A673 (cell line): ENCODE measurements at regions not wholly inside any gene's neighbourhood (a gene's known extent, or its start where the extent isn't known, plus 50 kb on each side); places are given as distances from the start of the nearest gene placed in this dataset.

ENCODE experiments used
- BruUV-seq: library from RNA; stranded (reverse); fragments of 400-500 nt; replicated peaks from 2 replicates; lab custom pipeline; 2021; lab: Mats Ljungman, UMichigan
- CTCF ChIA-PET: fragments of 300-600 bp; sonication (Branson Sonifier 250); formaldehyde crosslinking; loops from one replicate; lab custom pipeline; 2022; ENCODE audit warnings: antibody characterized with exemption; lab: Charles Lee
- POLR2A ChIA-PET: fragments of 300-600 bp; sonication (Branson Sonifier 250); formaldehyde crosslinking; loops from one replicate; lab custom pipeline; 2022; ENCODE audit warnings: antibody characterized with exemption; ENCODE audit not compliant: low non-redundant PET; lab: Charles Lee
- DNase-seq: peaks from one replicate; pipeline ENCODE4 v3.0.0-alpha.2; 2015; ENCODE audit warnings: low spot score
- H3K27ac ChIP-seq: fragments of 200-600 bp; sonication (generic); 2 replicates; pipeline ENCODE4 v1.5.1; 2016; ENCODE audit warnings: mixed run types, low read depth, mild to moderate bottlenecking, mixed read lengths, antibody characterized with exemption, low read length; ENCODE audit not compliant: poor library complexity, severe bottlenecking
- H3K27me3 ChIP-seq: fragments of 200-600 bp; sonication (generic); replicated peaks from 2 replicates; pipeline ENCODE4 v1.6.1; 2017; ENCODE audit warnings: mixed run types, low read depth, mild to moderate bottlenecking, mixed read lengths, antibody characterized with exemption, low read length; ENCODE audit not compliant: insufficient read depth, poor library complexity
- H3K36me3 ChIP-seq: fragments of 200-600 bp; sonication (generic); 2 replicates; pipeline ENCODE4 v1.6.1; 2016; ENCODE audit warnings: mixed run types, mild to moderate bottlenecking, mixed read lengths, antibody characterized with exemption, low read length; ENCODE audit not compliant: insufficient read depth, poor library complexity, severe bottlenecking
- H3K4me1 ChIP-seq: fragments of 200-600 bp; sonication (generic); 2 replicates; pipeline ENCODE4 v1.6.1; 2017; ENCODE audit warnings: mixed run types, mild to moderate bottlenecking, mixed read lengths, antibody characterized with exemption, low read length; ENCODE audit not compliant: insufficient read depth, poor library complexity, severe bottlenecking
- H3K4me3 ChIP-seq: fragments of 200-600 bp; sonication (generic); 2 replicates; pipeline ENCODE4 v1.5.1; 2016; ENCODE audit warnings: low read depth, mixed run types, mild to moderate bottlenecking, mixed read lengths, low read length; ENCODE audit not compliant: poor library complexity, severe bottlenecking
- H3K9me3 ChIP-seq: fragments of 200-600 bp; sonication (generic); 2 replicates; pipeline ENCODE4 v1.6.1; 2016; ENCODE audit warnings: mixed run types, low read depth, mild to moderate bottlenecking, mixed read lengths, antibody characterized with exemption, low read length; ENCODE audit not compliant: poor library complexity, severe bottlenecking
- EZH2 ChIP-seq: fragments of 200-600 bp; sonication (generic); IDR thresholded peaks from 2 replicates; pipeline ENCODE4 v1.6.1; 2017; ENCODE audit warnings: borderline replicate concordance, low read depth, mild to moderate bottlenecking, mixed read lengths, antibody characterized with exemption, low read length; ENCODE audit not compliant: poor library complexity, severe bottlenecking
- intact Hi-C: fragments of 100-400 bp; cut with micrococcal nuclease; formaldehyde crosslinking; loops from one replicate; pipeline ENCODE4 v1.10.0; 2022; ENCODE audit not compliant: unreplicated experiment
- TF ChIP-seq, protein P1 (sequence below): fragments of 300-800, 200-600 bp; sonication (generic); conservative IDR thresholded peaks from 2 replicates; pipeline ENCODE4 v1.5.1; 2017; ENCODE audit warnings: low read depth, mild to moderate bottlenecking, antibody characterized with exemption, low read length, moderate library complexity, mixed read lengths

DNA sequence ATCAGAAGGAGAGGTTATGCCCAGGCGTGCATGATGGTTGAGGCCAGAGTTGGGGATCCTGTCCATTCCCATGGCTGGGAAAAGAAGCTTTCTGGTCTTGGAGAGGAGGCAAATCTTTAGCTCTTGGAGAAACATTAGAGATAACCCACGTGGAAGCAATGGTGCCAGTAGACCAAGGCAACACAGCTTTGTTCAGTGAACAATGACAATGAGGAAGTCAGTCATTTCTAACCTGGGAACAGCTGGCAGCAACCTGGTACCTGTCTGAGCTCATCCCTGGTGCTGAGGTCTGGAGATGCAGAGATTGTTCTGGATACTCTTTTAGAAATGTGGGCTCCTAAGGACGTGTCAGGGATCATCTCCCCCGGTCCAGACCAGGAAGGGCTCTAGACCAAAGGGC, 76.7 kb upstream of the PAX1 start:
- TF ChIP-seq EZH2 = no peak
- TF ChIP-seq, protein P1, sequence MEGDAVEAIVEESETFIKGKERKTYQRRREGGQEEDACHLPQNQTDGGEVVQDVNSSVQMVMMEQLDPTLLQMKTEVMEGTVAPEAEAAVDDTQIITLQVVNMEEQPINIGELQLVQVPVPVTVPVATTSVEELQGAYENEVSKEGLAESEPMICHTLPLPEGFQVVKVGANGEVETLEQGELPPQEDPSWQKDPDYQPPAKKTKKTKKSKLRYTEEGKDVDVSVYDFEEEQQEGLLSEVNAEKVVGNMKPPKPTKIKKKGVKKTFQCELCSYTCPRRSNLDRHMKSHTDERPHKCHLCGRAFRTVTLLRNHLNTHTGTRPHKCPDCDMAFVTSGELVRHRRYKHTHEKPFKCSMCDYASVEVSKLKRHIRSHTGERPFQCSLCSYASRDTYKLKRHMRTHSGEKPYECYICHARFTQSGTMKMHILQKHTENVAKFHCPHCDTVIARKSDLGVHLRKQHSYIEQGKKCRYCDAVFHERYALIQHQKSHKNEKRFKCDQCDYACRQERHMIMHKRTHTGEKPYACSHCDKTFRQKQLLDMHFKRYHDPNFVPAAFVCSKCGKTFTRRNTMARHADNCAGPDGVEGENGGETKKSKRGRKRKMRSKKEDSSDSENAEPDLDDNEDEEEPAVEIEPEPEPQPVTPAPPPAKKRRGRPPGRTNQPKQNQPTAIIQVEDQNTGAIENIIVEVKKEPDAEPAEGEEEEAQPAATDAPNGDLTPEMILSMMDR = no peak
- Histone ChIP-seq H3K27ac (no peak overlapping the region), H3K4me1 (peaks cover 17% of the 10 kb centered on the region), H3K27me3 (no peaks in the 10 kb centered on the region), H3K36me3 (no peaks in the 10 kb centered on the region), H3K9me3 (no peaks in the 10 kb centered on the region), H3K4me3 (no peak overlapping the region)
- BruUV-seq = no TSS peak
- ChIA-PET POLR2A (no interaction called here), CTCF (no interaction called here)
- no peak for DNase-seq
- intact Hi-C loops = no loop called here

DNA sequence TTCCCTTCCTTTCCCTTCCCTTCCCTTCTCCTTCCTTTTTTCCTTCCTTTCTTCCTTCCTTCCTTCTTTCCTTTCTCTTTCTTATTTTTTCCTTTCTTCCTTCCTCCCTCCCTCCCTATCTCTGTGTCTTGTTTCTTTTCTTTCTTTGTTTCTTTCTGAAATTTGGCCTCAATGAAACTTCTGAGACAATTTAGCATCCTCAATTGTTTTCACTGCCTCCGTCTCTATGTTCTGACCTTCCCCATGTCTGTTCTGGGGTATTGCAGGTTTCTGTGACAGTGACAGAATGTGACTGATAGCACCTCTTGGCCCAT, 81.7 kb upstream of the PAX1 start:
- no TSS peak for BruUV-seq
- TF ChIP-seq, protein P1 = no peak
- no peak for TF ChIP-seq EZH2
- Histone ChIP-seq H3K27me3 (no peaks in the 10 kb centered on the region), H3K36me3 (no peaks in the 10 kb centered on the region), H3K27ac (no peak overlapping the region), H3K4me1 (peaks cover 10% of the 10 kb centered on the region), H3K4me3 (no peak overlapping the region), H3K9me3 (no peaks in the 10 kb centered on the region)
- DNase-seq = no peak
- ChIA-PET POLR2A (no interaction called here), CTCF (no interaction called here)
- intact Hi-C loops = no loop called here

DNA sequence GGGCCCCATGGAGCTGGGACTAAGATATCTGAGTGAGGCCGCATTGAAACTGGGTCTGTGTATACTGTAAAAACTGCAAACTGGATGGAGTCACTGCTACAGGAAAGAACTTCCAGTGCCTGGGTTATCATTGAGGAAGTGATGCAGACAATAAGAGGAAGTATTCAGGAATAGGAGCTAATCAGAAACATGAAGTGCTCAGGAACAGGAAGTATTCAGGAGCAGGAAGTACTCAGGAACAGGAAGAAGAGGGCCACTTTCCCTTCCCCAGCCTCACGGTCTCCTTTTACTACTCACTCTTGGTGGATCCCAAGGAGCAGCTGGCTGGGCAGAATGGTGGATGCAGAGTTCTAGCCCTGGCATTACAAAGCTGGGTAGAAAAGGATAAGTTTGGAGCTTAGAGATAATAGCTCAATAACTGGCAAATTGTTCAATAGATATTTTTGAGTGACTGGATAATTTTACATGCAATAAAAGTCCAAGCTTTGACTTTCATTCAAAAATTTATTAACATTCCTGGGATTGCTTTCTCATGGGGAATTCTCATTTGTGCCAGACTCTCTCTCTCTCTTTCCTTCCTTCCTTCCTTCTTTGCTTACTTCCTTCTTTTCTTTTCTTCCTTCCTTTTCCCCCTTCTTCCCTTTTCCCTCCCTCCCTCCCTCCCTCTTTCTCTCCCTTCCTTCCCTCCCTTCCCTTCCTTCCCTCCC, 82.2 kb upstream of the PAX1 start:
- H3K27ac ChIP-seq = no peak overlapping the region
- no peaks in the 10 kb centered on the region for H3K36me3 ChIP-seq
- DNase-seq = no peak
- POLR2A ChIA-PET = no interaction called here
- peaks cover 10% of the 10 kb centered on the region for H3K4me1 ChIP-seq
- no peaks in the 10 kb centered on the region for H3K27me3 ChIP-seq
- CTCF ChIA-PET = interaction anchor here (0.5 kb wide), 1 partner anchor 81 kb away, joined by 3 read pairs; no protein-coding TSS in a partner anchor
- H3K9me3 ChIP-seq = no peaks in the 10 kb centered on the region
- intact Hi-C loops = no loop called here
- BruUV-seq = no TSS peak
- TF ChIP-seq, protein P1 = no peak
- TF ChIP-seq EZH2 = no peak
- H3K4me3 ChIP-seq = no peak overlapping the region
